ENCODE measurements at regions not wholly inside any gene's neighbourhood (a gene's known extent, or its start where the extent isn't known, plus 50 kb on each side); places are given as distances from the start of the nearest gene placed in this dataset.

DNA sequence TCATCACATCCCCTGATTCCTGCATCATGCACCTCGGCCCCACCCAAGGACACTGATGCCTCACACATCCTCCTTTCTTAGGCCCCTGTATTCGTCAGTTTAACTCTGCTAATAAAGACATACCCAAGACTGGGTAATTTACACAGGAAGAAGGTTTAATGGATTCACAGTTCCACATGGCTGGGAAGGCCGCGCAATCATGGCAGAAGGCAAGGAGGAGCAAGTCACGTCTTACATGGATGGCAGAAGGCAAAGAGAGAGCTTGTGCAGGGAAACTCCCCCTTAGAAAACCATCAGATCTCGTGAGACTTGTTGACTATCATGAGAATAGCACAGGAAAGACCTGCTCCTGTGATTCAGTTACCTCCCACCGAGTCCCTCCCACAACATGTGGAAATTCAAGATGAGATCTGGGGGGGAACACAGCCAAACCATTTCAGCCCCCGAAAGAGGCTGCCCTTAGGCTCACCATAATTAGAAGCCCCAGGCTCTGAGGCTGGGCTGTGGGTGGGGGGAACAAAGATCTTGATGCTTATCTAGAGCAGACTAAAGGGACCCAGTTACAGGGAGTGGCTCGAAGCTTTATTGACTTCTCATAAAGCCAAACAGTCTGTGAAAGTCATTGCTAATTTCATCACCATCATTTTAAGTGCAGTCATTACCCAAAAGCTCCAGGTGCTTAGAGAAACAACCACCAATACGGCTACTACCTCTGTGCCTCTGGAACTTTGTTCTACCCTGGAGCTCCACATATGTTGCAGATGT lies 181.5 kb downstream of the MATN1 start:
- TF ChIP-seq CTCF (IDR thresholded peaks at IDR 0.05; ENCODE audit: low read depth, low read length, poor library complexity, severe bottlenecking) (no peak), EZH2phosphoT487 (IDR thresholded peaks at IDR 0.05; ENCODE audit: borderline replicate concordance, low read length) (no peak)
